Mucosa of descending colon (tissue), 3 donors: ENCODE measurements at regions not wholly inside any gene's neighbourhood (a gene's known extent, or its start where the extent isn't known, plus 50 kb on each side); places are given as distances from the start of the nearest gene placed in this dataset.

Experiments
- ATAC-seq: fragments of 200-7000 bp; cut with Tn5 transposase; one replicate; pipeline ENCODE4 v1.9.1; 2020; ENCODE audit warnings: mild to moderate bottlenecking, moderate library complexity
- DNase-seq, 3 donors: peaks; one replicate each; pipeline ENCODE4 v3.0.0-alpha.2; 2020
- H3K36me3 ChIP-seq: fragments of 200-600 bp; one replicate; pipeline ENCODE4 v1.8.0; 2021; ENCODE audit warnings: low read depth, mild to moderate bottlenecking
- H3K4me1 ChIP-seq: fragments of 200-600 bp; one replicate; pipeline ENCODE4 v1.8.0; 2021; ENCODE audit warnings: low read depth, mild to moderate bottlenecking
- H3K4me3 ChIP-seq: fragments of 200-600 bp; one replicate; pipeline ENCODE4 v1.8.0; 2021; ENCODE audit warnings: mild to moderate bottlenecking
- H3K9me3 ChIP-seq: fragments of 200-600 bp; one replicate; pipeline ENCODE4 v1.8.0; 2021; ENCODE audit warnings: mild to moderate bottlenecking
- intact Hi-C, 2 donors: fragments of 100-400 bp; cut with DNase I in 1 of 2; cut with micrococcal nuclease in 1 of 2; formaldehyde crosslinking; loops; one replicate each; pipeline versions ENCODE4 v1.11.0 to v1.11.1; 2022; cut with DNase I, micrococcal nuclease
- TF ChIP-seq, protein P1 (sequence below): fragments of 200-600 bp; IDR thresholded peaks from one replicate; pipeline ENCODE4 v1.8.0; 2022; ENCODE audit warnings: antibody characterized with exemption, mild to moderate bottlenecking
- donor health status: DM: no; HTN: no; CAD: no; lungs with moderate emphysema.
- donor health status: DM: no; HTN: no; CAD: no.
- donor health status: DM: no; HTN: yes; CAD: no.

DNA sequence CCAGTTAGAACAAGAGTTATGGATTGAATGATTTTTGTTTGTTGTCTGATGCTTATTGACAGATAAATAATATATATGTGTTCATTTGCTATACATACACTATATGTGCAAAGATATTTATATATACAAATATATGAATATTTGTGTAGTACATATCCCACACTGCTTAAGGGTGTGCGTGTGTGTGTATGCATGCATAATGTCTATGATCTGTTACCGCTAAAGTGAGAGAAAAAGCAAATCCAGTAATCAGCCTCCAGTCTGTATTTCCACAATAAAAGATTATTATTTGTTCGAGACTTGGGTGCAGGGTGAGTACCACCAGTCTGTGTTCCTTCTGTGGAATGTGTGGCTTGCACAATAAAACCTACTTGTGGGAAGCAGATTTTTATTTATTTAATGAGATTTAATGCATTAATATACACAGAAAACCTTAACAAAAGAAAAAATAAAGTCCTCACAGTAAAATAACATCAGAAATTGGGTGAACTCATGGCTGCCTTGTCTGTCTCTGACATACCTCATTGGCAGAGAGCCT, 366.0 kb upstream of the TBL1XR1 start:
- DNase-seq (no peak), ATAC-seq (no peak)
- intact Hi-C loops = no loop called here
- no peak overlapping the region for H3K4me3 ChIP-seq
- no peaks in the 10 kb centered on the region for H3K9me3 ChIP-seq
- TF ChIP-seq, protein P1, sequence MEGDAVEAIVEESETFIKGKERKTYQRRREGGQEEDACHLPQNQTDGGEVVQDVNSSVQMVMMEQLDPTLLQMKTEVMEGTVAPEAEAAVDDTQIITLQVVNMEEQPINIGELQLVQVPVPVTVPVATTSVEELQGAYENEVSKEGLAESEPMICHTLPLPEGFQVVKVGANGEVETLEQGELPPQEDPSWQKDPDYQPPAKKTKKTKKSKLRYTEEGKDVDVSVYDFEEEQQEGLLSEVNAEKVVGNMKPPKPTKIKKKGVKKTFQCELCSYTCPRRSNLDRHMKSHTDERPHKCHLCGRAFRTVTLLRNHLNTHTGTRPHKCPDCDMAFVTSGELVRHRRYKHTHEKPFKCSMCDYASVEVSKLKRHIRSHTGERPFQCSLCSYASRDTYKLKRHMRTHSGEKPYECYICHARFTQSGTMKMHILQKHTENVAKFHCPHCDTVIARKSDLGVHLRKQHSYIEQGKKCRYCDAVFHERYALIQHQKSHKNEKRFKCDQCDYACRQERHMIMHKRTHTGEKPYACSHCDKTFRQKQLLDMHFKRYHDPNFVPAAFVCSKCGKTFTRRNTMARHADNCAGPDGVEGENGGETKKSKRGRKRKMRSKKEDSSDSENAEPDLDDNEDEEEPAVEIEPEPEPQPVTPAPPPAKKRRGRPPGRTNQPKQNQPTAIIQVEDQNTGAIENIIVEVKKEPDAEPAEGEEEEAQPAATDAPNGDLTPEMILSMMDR = no peak
- H3K36me3 ChIP-seq = no peaks in the 10 kb centered on the region
- no peaks in the 10 kb centered on the region for H3K4me1 ChIP-seq

DNA sequence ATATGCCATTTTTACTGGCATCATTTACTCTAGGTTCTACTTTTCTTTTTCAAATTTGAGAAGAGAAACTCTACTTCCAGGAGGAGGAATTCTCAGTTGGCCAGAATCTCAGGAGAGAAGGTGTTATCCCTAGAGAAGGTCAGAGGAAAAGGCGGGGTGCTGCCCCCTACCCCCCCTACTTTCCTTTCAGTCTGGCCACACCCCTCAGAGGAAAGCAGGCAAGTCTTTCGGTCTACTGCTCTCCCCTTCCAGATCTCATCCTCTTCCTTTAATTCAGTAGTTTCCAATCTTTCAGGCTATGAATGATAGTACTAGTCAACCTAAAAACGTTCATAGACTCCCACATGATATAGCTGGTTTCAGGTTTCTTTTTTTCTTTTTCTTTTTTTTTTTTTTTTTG, 366.5 kb upstream of the TBL1XR1 start:
- Histone ChIP-seq H3K4me3 (no peak overlapping the region), H3K4me1 (no peaks in the 10 kb centered on the region), H3K36me3 (no peaks in the 10 kb centered on the region), H3K9me3 (no peaks in the 10 kb centered on the region)
- ATAC-seq (no peak), DNase-seq (no peak)
- intact Hi-C loops = no loop called here
- TF ChIP-seq, protein P1 = no peak

DNA sequence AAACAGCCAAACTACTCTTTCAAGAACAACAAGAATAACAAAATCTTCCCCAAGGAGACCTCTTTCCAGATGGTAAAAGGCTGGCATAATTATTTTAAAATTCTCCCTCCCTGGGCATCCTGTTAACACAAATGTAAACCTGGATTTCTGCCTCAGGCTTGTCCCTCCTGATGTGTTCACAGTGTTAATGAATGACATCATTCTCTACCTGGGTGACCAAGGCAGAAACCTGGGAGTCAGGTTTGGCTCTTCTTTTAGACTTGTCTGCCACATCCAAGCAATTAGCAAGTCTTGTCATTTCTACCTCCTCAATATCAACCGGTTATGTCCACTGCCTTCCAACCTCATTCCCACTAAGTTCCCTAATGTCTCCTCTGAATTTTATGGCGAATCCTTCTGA, 368.7 kb upstream of the TBL1XR1 start:
- TF ChIP-seq, protein P1 = no peak
- no peak for DNase-seq
- no peaks in the 10 kb centered on the region for H3K9me3 ChIP-seq
- intact Hi-C loops = no loop called here
- no peaks in the 10 kb centered on the region for H3K4me1 ChIP-seq
- no peak overlapping the region for H3K4me3 ChIP-seq
- no peaks in the 10 kb centered on the region for H3K36me3 ChIP-seq
- ATAC-seq = no peak

DNA sequence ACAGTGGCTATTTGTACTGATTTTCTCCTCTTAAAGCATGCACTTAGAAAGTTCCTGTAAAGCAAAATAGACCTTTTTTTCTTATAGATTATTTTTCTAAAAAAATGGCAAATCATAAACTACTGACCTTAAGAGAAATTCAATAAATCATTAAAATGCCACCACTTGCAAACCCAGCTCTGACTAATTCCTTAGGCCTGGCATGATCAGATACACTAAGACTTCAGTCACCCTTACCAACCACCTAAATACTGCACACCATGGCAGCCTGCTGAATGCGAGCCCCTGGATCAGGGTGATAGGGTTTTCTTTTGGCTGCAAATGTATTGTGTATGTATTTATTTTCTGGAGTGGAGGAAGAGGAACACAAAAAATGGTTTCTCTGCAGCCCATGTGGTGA, 370.6 kb upstream of the TBL1XR1 start:
- H3K4me3 ChIP-seq = no peak overlapping the region
- DNase-seq (no peak), ATAC-seq (no peak)
- H3K9me3 ChIP-seq = no peaks in the 10 kb centered on the region
- TF ChIP-seq, protein P1 = no peak
- no peaks in the 10 kb centered on the region for H3K4me1 ChIP-seq
- H3K36me3 ChIP-seq = no peaks in the 10 kb centered on the region
- intact Hi-C loops = no loop called here

DNA sequence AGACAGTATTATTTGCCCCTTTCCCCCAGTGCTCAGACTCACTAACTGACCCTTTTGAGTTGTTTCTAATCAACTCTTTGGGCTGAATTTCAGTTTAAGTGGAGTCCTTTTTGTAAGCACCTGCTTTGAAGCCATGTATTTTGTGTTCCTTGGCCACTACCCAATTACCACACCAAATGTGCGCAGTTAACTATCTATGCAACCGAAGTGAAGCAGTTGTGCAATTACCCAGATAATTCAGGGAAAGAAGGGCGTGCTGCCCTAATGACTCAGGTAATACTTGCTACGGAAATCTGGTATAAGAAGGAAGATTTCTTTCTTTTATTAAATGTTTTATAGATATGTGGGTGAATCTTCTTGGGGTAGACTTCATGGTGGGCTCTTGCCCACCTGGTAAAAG, 371.9 kb upstream of the TBL1XR1 start:
- Histone ChIP-seq H3K4me3 (no peak overlapping the region), H3K9me3 (no peaks in the 10 kb centered on the region), H3K36me3 (no peaks in the 10 kb centered on the region), H3K4me1 (no peaks in the 10 kb centered on the region)
- TF ChIP-seq, protein P1 = no peak
- no peak for DNase-seq
- no peak for ATAC-seq
- intact Hi-C loops = no loop called here
